ENCODE measurements at regions not wholly inside any gene's neighbourhood (a gene's known extent, or its start where the extent isn't known, plus 50 kb on each side); places are given as distances from the start of the nearest gene placed in this dataset.
"Not testable (repeated sequence)": the region's sequence is repeated elsewhere in the genome, so short reads cannot be mapped to it uniquely, and the experiment has no call there.

- Mint-ChIP-seq H3K9me3 (peaks cover 2% of the 10 kb centered on the region), H3K27ac (no peak overlapping the region), H3K4me1 (ENCODE audit: low read depth) (no peaks in the 10 kb centered on the region), H3K4me3 (no peak overlapping the region), H3K36me3 (peaks cover 1% of the 10 kb centered on the region), H3K27me3 (peaks cover 8% of the 10 kb centered on the region)
- ChIA-PET CTCF (no interaction called here), POLR2A (no interaction called here)
- no peak for DNase-seq
- intact Hi-C loops (cut with micrococcal nuclease) = no loop called here
Measured at GRCh38 chr12:131463174-131463573, 247.7 kb upstream of the SFSWAP start.

GRCh38 chr12:131464081-131464480 is 246.8 kb upstream of the SFSWAP start:
- intact Hi-C loops (cut with micrococcal nuclease) = no loop called here
- DNase-seq = no peak
- Mint-ChIP-seq H3K27me3 (peaks cover 8% of the 10 kb centered on the region), H3K4me3 (no peak overlapping the region), H3K9me3 (peaks cover 2% of the 10 kb centered on the region), H3K36me3 (peaks cover 1% of the 10 kb centered on the region), H3K27ac (no peak overlapping the region), H3K4me1 (ENCODE audit: low read depth) (no peaks in the 10 kb centered on the region)
- CTCF ChIA-PET = no interaction called here
- POLR2A ChIA-PET = no interaction called here

GRCh38 chr12:131466306-131466705 is 244.6 kb upstream of the SFSWAP start:
- Mint-ChIP-seq H3K4me3 (no peak overlapping the region), H3K9me3 (peaks cover 2% of the 10 kb centered on the region), H3K27me3 (peaks cover 2% of the 10 kb centered on the region), H3K36me3 (peaks cover 1% of the 10 kb centered on the region), H3K4me1 (ENCODE audit: low read depth) (no peaks in the 10 kb centered on the region), H3K27ac (no peak overlapping the region)
- intact Hi-C loops (cut with micrococcal nuclease) = no loop called here
- ChIA-PET CTCF (interaction anchor here (1.5 kb wide), 1 partner anchor 362 kb away, joined by 3 read pairs; no protein-coding TSS in a partner anchor), POLR2A (no interaction called here)
- no peak for DNase-seq

DNA sequence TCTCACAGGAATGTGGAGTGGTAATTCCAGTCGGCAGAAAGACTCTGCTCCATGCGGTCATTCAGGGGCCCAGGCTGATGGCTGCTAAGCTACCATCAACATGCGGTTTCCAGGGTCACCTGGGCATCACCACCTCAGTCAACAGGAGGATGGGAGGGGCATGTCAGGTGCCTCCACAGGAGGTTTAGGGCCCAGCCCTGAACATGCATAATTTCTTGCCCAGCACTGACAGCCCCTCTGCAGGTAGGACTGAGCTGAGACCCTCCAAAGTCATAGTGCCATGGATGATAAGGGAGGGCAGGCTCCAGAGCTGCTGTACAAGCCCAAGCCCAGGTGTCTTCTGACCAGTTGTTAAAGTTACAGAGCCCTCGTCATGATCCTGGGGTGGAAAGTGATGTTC is 244.0 kb upstream of the SFSWAP start:
- Mint-ChIP-seq H3K36me3 (peaks cover 1% of the 10 kb centered on the region), H3K4me1 (ENCODE audit: low read depth) (no peaks in the 10 kb centered on the region), H3K9me3 (peaks cover 2% of the 10 kb centered on the region), H3K27ac (no peak overlapping the region), H3K4me3 (no peak overlapping the region), H3K27me3 (peaks cover 2% of the 10 kb centered on the region)
- POLR2A ChIA-PET = no interaction called here
- no peak for DNase-seq
- intact Hi-C loops (cut with micrococcal nuclease) = no loop called here
- CTCF ChIA-PET = interaction anchor here (1.5 kb wide), 1 partner anchor 362 kb away, joined by 3 read pairs; no protein-coding TSS in a partner anchor

DNA sequence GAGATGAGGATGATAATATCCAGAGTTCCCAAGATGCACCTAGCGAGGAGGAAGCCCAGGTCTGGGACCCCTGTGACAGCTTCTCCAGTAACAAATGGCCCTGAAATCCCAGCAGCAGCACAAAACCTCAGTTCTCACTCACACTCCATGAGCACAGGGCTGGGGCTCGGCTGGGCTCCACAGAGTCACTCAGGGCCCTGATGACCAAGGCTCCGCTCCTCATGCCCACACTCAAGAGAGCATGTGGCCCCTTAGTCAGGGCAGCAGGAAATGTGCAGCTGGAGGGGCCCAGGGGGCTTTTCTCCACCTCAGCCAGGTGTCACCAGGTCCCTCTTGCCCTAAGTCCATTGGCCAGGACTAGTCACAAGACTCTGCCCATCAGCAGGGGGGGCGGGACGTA is 242.7 kb upstream of the SFSWAP start:
- Mint-ChIP-seq H3K4me3 (no peak overlapping the region), H3K36me3 (peaks cover 1% of the 10 kb centered on the region), H3K4me1 (ENCODE audit: low read depth) (no peaks in the 10 kb centered on the region), H3K9me3 (peaks cover 2% of the 10 kb centered on the region), H3K27me3 (peaks cover 2% of the 10 kb centered on the region), H3K27ac (no peak overlapping the region)
- no peak for DNase-seq
- CTCF ChIA-PET = no interaction called here
- intact Hi-C loops (cut with micrococcal nuclease) = no loop called here
- POLR2A ChIA-PET = no interaction called here

- H3K36me3 Mint-ChIP-seq; CTCF ChIA-PET; H3K9me3 Mint-ChIP-seq; POLR2A ChIA-PET; intact Hi-C loops (cut with micrococcal nuclease); H3K27ac Mint-ChIP-seq; H3K27me3 Mint-ChIP-seq; DNase-seq; H3K4me3 Mint-ChIP-seq; H3K4me1 Mint-ChIP-seq (ENCODE audit: low read depth): not testable (repeated sequence)
Measured at GRCh38 chr12:131469945-131470344, 240.9 kb upstream of the SFSWAP start.

GRCh38 chr12:131471271-131471905 is 239.5 kb upstream of the SFSWAP start:
- POLR2A ChIA-PET = no interaction called here
- no peak overlapping the region for H3K27ac Mint-ChIP-seq
- no peak overlapping the region for H3K4me3 Mint-ChIP-seq
- H3K36me3 Mint-ChIP-seq = peaks cover 1% of the 10 kb centered on the region
- peaks cover 2% of the 10 kb centered on the region for H3K27me3 Mint-ChIP-seq
- H3K4me1 Mint-ChIP-seq (ENCODE audit: low read depth) = no peaks in the 10 kb centered on the region
- H3K9me3 Mint-ChIP-seq = peaks cover 2% of the 10 kb centered on the region
- DNase-seq = no peak
- CTCF ChIA-PET = no interaction called here
- intact Hi-C loops (cut with micrococcal nuclease) = no loop called here

DNA sequence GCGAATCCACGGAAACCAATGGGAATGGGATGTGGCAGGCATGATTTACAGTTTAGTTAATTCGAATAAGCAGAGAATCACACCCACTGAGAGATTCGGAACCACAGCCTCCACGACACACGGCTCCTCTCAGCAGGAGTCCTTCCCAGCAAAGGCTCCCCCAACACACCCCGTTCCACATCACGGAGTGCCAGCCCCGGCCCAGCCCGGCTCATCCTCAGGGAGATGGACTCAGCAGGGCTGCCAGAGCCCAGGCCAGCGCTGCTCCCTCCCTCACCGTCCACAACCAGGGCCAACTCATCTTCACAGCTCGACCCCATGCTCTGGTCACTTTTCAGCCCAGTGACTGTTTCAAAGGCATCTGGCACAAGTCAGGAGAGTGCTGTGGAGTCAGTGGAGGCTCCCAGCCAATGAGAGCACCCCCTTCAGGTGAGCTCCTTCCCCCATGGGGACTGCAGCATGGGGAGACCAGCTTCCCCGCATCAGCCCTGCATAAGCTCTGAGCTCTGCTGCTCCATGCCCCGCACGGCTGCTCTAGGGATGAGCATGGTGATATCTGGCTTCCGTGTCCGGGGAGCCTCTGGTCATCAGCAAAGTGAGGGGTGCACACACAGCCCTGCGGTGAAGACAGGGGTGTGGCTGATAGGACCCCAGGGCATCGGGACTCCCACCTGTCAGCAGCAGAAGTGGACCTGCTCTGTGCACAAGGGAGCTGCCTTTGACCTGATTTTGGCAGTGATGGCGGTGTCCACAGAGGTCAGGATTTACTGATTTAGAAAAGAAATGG is 238.8 kb upstream of the SFSWAP start:
- POLR2A ChIA-PET = no interaction called here
- H3K9me3 Mint-ChIP-seq = no peaks in the 10 kb centered on the region
- CTCF ChIA-PET = no interaction called here
- H3K36me3 Mint-ChIP-seq = peaks cover 1% of the 10 kb centered on the region
- intact Hi-C loops (cut with micrococcal nuclease) = no loop called here
- no peak overlapping the region for H3K27ac Mint-ChIP-seq
- no peaks in the 10 kb centered on the region for H3K27me3 Mint-ChIP-seq
- H3K4me3 Mint-ChIP-seq = no peak overlapping the region
- DNase-seq = no peak
- no peaks in the 10 kb centered on the region for H3K4me1 Mint-ChIP-seq (ENCODE audit: low read depth)

GRCh38 chr12:131473261-131473660 is 237.6 kb upstream of the SFSWAP start:
- no peak for DNase-seq
- no peak overlapping the region for H3K4me3 Mint-ChIP-seq
- intact Hi-C loops (cut with micrococcal nuclease) = no loop called here
- H3K27me3 Mint-ChIP-seq = no peaks in the 10 kb centered on the region
- H3K4me1 Mint-ChIP-seq (ENCODE audit: low read depth) = no peaks in the 10 kb centered on the region
- no peaks in the 10 kb centered on the region for H3K9me3 Mint-ChIP-seq
- CTCF ChIA-PET = no interaction called here
- H3K36me3 Mint-ChIP-seq = no peaks in the 10 kb centered on the region
- POLR2A ChIA-PET = no interaction called here
- no peak overlapping the region for H3K27ac Mint-ChIP-seq

- DNase-seq = no peak
- Mint-ChIP-seq H3K27me3 (no peaks in the 10 kb centered on the region), H3K27ac (no peak overlapping the region), H3K36me3 (no peaks in the 10 kb centered on the region), H3K9me3 (no peaks in the 10 kb centered on the region), H3K4me3 (no peak overlapping the region), H3K4me1 (ENCODE audit: low read depth) (no peaks in the 10 kb centered on the region)
- ChIA-PET POLR2A (no interaction called here), CTCF (no interaction called here)
- intact Hi-C loops (cut with micrococcal nuclease) = no loop called here
Measured at GRCh38 chr12:131473741-131474709, 236.9 kb upstream of the SFSWAP start.

- POLR2A ChIA-PET; H3K27ac Mint-ChIP-seq; H3K9me3 Mint-ChIP-seq; DNase-seq; H3K36me3 Mint-ChIP-seq; H3K4me3 Mint-ChIP-seq; intact Hi-C loops (cut with micrococcal nuclease); CTCF ChIA-PET; H3K4me1 Mint-ChIP-seq (ENCODE audit: low read depth); H3K27me3 Mint-ChIP-seq: not testable (repeated sequence)
Measured at GRCh38 chr12:131475012-131475411, 235.9 kb upstream of the SFSWAP start.

- H3K4me1 Mint-ChIP-seq (ENCODE audit: low read depth) = no peaks in the 10 kb centered on the region
- H3K9me3 Mint-ChIP-seq = no peaks in the 10 kb centered on the region
- no peak overlapping the region for H3K4me3 Mint-ChIP-seq
- H3K36me3 Mint-ChIP-seq = no peaks in the 10 kb centered on the region
- CTCF ChIA-PET = no interaction called here
- H3K27ac Mint-ChIP-seq = no peak overlapping the region
- DNase-seq = no peak
- intact Hi-C loops (cut with micrococcal nuclease) = no loop called here
- H3K27me3 Mint-ChIP-seq = no peaks in the 10 kb centered on the region
- POLR2A ChIA-PET = no interaction called here
Measured at GRCh38 chr12:131477613-131478012, 233.3 kb upstream of the SFSWAP start.
